ENCODE measurements at regions not wholly inside any gene's neighbourhood (a gene's known extent, or its start where the extent isn't known, plus 50 kb on each side); places are given as distances from the start of the nearest gene placed in this dataset.

GRCh38 chr3:132256989-132257388 lies 60.2 kb upstream of the ACP3 start:
- no peaks in the 10 kb centered on the region for H3K9me3 ChIP-seq (ENCODE audit: insufficient read depth, low read length)
- no peak overlapping the region for H3K9ac ChIP-seq (ENCODE audit: low read length)
- TF ChIP-seq CTCF (IDR thresholded peaks at IDR 0.05; ENCODE audit: insufficient read depth, low read length, poor library complexity, severe bottlenecking) (no peak), EZH2phosphoT487 (conservative IDR thresholded peaks at IDR 0.05; ENCODE audit: low read length) (no peak)
- H2AFZ ChIP-seq (ENCODE audit: low read depth, low read length, severe bottlenecking), result no peak overlapping the region
- no peak overlapping the region for H3K4me3 ChIP-seq (ENCODE audit: insufficient read depth, low read length, poor library complexity, severe bottlenecking)
- H3K79me2 ChIP-seq (ENCODE audit: insufficient read depth, low read length), result no peaks in the 10 kb centered on the region
- no peaks in the 10 kb centered on the region for H3K36me3 ChIP-seq (ENCODE audit: low read length)
- H3K9me2 ChIP-seq (replicated peaks; ENCODE audit: insufficient read depth, low read length), result no peaks in the 10 kb centered on the region
- H3K27me3 ChIP-seq (ENCODE audit: low read length), result no peaks in the 10 kb centered on the region
- H3K27ac ChIP-seq (ENCODE audit: low read depth, low read length), result no peak overlapping the region
- no peak overlapping the region for H3K4me2 ChIP-seq (ENCODE audit: low read depth, low read length, poor library complexity, severe bottlenecking)
- H3F3A ChIP-seq (ENCODE audit: insufficient read depth), result no peaks in the 10 kb centered on the region
- no peaks in the 10 kb centered on the region for H4K20me1 ChIP-seq (ENCODE audit: low read depth, low read length)

- Histone ChIP-seq H3K4me3 (ENCODE audit: insufficient read depth, low read length, poor library complexity, severe bottlenecking) (no peak overlapping the region), H4K20me1 (ENCODE audit: low read depth, low read length) (no peaks in the 10 kb centered on the region), H3K36me3 (ENCODE audit: low read length) (no peaks in the 10 kb centered on the region), H3K79me2 (ENCODE audit: insufficient read depth, low read length) (no peaks in the 10 kb centered on the region), H3K9ac (ENCODE audit: low read length) (no peak overlapping the region), H3K4me2 (ENCODE audit: low read depth, low read length, poor library complexity, severe bottlenecking) (no peak overlapping the region), H3K27ac (ENCODE audit: low read depth, low read length) (no peak overlapping the region), H3K9me3 (ENCODE audit: insufficient read depth, low read length) (no peaks in the 10 kb centered on the region), H3F3A (ENCODE audit: insufficient read depth) (no peaks in the 10 kb centered on the region), H3K27me3 (ENCODE audit: low read length) (no peaks in the 10 kb centered on the region), H3K9me2 (replicated peaks; ENCODE audit: insufficient read depth, low read length) (no peaks in the 10 kb centered on the region), H2AFZ (ENCODE audit: low read depth, low read length, severe bottlenecking) (no peak overlapping the region)
- no peak for TF ChIP-seq CTCF (IDR thresholded peaks at IDR 0.05; ENCODE audit: insufficient read depth, low read length, poor library complexity, severe bottlenecking)
- no peak for TF ChIP-seq EZH2phosphoT487 (conservative IDR thresholded peaks at IDR 0.05; ENCODE audit: low read length)
Measured at GRCh38 chr3:132261506-132261905, 55.7 kb upstream of the ACP3 start.

- no peak overlapping the region for H3K4me2 ChIP-seq (ENCODE audit: low read depth, low read length, poor library complexity, severe bottlenecking)
- no peak overlapping the region for H3K4me3 ChIP-seq (ENCODE audit: insufficient read depth, low read length, poor library complexity, severe bottlenecking)
- H3K9ac ChIP-seq (ENCODE audit: low read length), result no peak overlapping the region
- no peaks in the 10 kb centered on the region for H4K20me1 ChIP-seq (ENCODE audit: low read depth, low read length)
- H3K27ac ChIP-seq (ENCODE audit: low read depth, low read length), result no peak overlapping the region
- no peaks in the 10 kb centered on the region for H3K36me3 ChIP-seq (ENCODE audit: low read length)
- H3K27me3 ChIP-seq (ENCODE audit: low read length), result no peaks in the 10 kb centered on the region
- H3K9me2 ChIP-seq (replicated peaks; ENCODE audit: insufficient read depth, low read length), result no peaks in the 10 kb centered on the region
- TF ChIP-seq EZH2phosphoT487 (conservative IDR thresholded peaks at IDR 0.05; ENCODE audit: low read length) (no peak), CTCF (IDR thresholded peaks at IDR 0.05; ENCODE audit: insufficient read depth, low read length, poor library complexity, severe bottlenecking) (no peak)
- H3K79me2 ChIP-seq (ENCODE audit: insufficient read depth, low read length), result no peaks in the 10 kb centered on the region
- no peaks in the 10 kb centered on the region for H3F3A ChIP-seq (ENCODE audit: insufficient read depth)
- H3K9me3 ChIP-seq (ENCODE audit: insufficient read depth, low read length), result no peaks in the 10 kb centered on the region
- H2AFZ ChIP-seq (ENCODE audit: low read depth, low read length, severe bottlenecking), result no peak overlapping the region
Measured at GRCh38 chr3:132262305-132262704, 54.9 kb upstream of the ACP3 start.

GRCh38 chr3:132262956-132263355 lies 54.3 kb upstream of the ACP3 start:
- no peak overlapping the region for H3K4me3 ChIP-seq (ENCODE audit: insufficient read depth, low read length, poor library complexity, severe bottlenecking)
- H3K9me2 ChIP-seq (replicated peaks; ENCODE audit: insufficient read depth, low read length), result no peaks in the 10 kb centered on the region
- H3K36me3 ChIP-seq (ENCODE audit: low read length), result no peaks in the 10 kb centered on the region
- no peaks in the 10 kb centered on the region for H3K79me2 ChIP-seq (ENCODE audit: insufficient read depth, low read length)
- H4K20me1 ChIP-seq (ENCODE audit: low read depth, low read length), result no peaks in the 10 kb centered on the region
- no peak overlapping the region for H3K9ac ChIP-seq (ENCODE audit: low read length)
- TF ChIP-seq EZH2phosphoT487 (conservative IDR thresholded peaks at IDR 0.05; ENCODE audit: low read length), result no peak
- no peak for TF ChIP-seq CTCF (IDR thresholded peaks at IDR 0.05; ENCODE audit: insufficient read depth, low read length, poor library complexity, severe bottlenecking)
- no peaks in the 10 kb centered on the region for H3K27me3 ChIP-seq (ENCODE audit: low read length)
- H3F3A ChIP-seq (ENCODE audit: insufficient read depth), result no peaks in the 10 kb centered on the region
- H2AFZ ChIP-seq (ENCODE audit: low read depth, low read length, severe bottlenecking), result no peak overlapping the region
- no peak overlapping the region for H3K27ac ChIP-seq (ENCODE audit: low read depth, low read length)
- H3K4me2 ChIP-seq (ENCODE audit: low read depth, low read length, poor library complexity, severe bottlenecking), result no peak overlapping the region
- H3K9me3 ChIP-seq (ENCODE audit: insufficient read depth, low read length), result no peaks in the 10 kb centered on the region

Measured in SU-DHL-6 (cell line).